SKM-1 treated with dmso at 0.1 percent for 144 hours (cell line): ENCODE measurements at regions not wholly inside any gene's neighbourhood (a gene's known extent, or its start where the extent isn't known, plus 50 kb on each side); places are given as distances from the start of the nearest gene placed in this dataset.

Experiments used
- DNase-seq: peaks from one replicate; lab custom pipeline; 2025; ENCODE audit not compliant: unreplicated experiment; lab: John Stamatoyannopoulos, UW

DNA sequence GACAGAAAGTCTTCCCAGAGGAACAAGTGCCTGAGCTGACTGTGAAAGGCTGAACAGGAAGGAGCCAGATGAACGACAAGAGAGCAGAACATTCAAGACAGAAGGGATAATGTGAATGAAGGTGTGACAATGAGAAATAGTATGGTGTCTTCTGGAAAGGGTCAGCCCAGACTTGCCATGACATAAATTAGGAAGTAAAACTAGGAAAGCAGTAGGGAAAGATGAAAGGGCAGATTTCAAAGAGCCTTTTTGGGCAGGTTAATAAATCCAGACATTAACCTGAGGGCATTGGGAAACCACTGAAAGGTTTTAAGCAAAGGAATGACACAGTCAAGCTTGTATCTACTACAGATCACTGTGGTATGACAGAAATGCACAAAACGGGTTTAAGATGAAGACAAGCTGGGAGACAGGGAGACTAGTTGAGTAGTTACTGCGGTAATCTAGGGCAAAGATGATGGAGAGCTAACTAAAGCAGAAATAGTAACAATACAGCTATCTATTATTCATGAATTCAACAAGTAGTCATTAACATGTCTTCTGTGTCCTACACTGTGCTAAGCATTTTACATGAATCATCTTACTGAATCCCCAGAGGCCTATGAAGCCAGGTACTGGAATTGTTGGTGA, 580.9 kb upstream of the WWC1 start:
- no peak for DNase-seq

DNA sequence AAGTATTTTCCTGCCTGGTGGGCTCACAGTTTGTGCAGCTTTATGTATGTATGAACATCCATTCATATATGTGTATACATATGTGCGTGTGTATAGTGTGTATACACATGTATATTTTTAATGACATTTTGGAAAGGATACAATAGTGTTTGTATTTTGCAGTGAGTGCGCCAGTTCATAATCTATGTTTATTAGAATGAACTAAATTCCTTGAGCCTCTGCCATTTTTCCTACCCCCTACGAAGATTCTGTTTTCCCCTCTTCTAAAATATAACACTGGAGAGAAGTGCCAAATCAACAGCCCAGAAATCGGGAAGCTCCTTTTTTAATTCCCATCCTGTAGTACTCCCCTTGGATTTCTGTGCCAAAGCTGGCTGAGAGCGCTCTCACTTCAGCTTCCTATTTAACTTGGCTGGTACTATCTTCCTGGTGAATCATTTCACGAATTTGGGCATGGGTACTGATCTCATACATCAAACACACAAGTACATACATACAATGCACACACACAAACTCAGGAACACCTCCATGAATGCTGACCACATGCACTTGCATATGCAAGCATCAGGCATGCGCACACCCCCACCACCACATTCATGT, 578.4 kb upstream of the WWC1 start:
- DNase-seq = no peak

DNA sequence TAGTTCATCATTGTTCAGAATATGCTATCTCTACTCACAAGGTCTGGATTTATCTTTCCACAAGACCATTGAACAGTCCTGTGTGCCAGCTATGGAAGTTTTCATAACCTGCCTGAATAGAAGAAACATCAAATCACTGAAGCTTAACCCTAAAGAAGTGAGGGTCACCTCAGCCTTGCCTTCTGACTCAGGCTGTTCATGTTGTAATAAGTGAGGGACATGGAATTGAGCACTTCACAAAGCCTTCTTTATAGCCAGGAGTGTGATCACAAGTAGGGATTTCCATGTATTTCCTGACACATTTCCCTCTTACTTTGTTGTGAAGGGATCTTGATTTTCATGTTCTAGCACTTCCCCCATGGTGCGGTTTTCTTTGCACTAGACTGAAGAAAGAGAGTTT, 577.5 kb upstream of the WWC1 start:
- no peak for DNase-seq

- DNase-seq = no peak
These were observed 575.2 kb upstream of the WWC1 start for GRCh38 chr5:167716126-167716775.

GRCh38 chr5:167720259-167720658, 571.2 kb upstream of the WWC1 start:
- no peak for DNase-seq

DNA sequence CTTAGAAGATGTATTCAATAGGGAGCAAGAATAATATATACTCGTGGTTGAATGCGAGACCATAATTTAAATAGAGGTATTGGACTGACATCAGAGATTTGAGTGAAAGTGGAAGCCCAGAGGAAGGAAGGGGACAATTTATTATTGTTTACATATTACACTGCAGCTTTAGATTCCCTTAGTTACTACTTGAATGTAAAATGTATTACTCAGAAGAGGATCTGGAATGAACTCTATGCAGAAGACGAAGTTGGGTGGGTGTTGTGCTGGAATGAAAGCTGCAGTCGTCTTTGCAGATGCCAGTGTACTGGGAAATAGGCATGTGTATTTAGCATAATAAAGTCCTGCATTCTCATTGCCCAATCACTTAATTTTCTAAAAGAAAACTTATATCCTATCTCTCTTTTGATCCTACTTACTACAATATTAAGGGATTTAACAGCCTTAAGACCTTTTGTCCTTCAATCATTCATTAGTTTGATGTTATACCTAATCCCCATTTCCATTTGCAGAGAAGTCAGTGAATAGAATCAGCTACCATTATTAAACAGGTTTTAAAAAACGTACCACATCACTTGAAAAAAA, 570.7 kb upstream of the WWC1 start:
- DNase-seq = no peak

DNA sequence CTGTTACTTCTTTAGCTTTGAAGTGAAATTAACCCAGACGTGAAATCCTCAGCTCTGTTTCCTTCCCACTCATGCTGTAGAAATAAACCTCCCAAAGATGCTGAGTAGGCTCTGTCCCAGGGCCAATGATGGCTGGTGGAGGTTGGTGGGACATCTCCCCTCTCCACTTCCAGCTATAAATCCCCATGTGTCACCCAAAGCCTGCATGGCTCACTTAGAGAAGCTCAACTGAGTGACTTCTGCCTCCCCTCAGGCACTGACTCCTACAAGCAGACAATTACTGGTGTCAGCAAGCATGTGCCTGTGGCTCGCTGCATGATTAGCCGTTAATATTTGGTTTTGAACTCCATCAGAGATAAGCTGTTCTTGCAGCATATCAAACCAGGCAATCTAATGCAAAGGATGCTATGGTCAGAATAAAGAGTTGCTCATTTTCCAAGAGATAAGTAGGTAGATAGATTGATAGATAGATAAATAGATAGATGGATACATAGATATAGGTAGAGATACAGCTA, 569.5 kb upstream of the WWC1 start:
- DNase-seq = no peak

GRCh38 chr5:167723254-167723871, 568.1 kb upstream of the WWC1 start:
- DNase-seq = peak; percentile 72

GRCh38 chr5:167725264-167725663, 566.2 kb upstream of the WWC1 start:
- DNase-seq = no peak

- DNase-seq = no peak
These were observed 565.7 kb upstream of the WWC1 start for GRCh38 chr5:167725741-167726140.

DNA sequence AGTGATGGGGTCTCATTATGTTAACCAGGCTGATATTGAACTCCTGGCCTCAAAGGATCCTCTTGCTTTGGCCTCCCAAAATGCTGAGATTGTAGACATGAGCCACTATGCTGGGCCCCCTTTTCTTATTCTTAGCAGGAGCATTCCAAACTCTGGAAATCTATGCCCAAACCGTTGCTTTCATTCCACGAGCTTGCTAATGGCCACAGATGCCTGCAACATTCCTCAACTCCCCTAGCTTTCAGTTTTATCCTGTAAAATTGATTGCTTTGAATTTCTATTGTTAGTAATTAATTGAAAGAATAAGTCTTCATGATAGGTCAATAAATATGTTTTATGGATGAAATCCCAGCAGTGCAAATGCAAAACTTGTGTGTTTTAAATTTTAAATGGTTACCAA, 564.8 kb upstream of the WWC1 start:
- DNase-seq = no peak

DNA sequence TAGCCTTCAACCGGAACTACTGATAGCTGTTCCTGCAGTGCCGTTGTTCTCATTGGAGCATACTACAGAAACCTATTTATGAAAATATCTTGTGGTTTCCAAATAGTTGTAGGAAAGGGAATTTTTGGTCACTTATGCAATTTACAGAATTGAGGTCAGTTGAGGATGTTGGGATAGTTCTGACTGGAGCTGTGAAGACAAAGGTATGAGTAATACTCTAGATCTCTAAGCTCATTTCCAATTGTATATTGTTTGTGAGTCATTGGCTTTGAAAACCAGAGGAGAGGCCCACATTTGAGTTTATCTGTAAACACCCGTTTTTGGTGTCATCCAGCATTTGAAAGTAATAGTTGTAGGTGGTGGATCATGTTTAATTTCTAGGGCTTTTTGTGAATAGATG, 561.3 kb upstream of the WWC1 start:
- no peak for DNase-seq

DNA sequence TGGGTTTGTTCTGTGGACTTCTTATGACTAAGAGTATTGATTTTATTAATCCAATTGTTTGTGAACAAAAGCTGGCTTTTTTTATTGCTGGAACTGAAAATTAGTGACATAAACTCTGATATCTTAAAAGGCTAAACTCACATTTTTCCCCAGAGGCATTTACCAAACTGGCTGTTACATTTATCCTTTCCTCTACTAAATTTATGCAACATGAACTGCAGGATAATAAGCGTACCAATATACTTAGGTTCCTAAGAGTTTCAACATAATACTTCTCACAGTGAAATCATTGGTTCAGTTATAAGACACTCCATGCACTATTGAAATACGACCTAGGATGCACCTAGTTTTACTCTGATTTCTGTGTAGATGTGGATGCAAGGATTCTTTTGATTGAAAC, 560.8 kb upstream of the WWC1 start:
- no peak for DNase-seq

- DNase-seq = no peak
These were observed 559.5 kb upstream of the WWC1 start for GRCh38 chr5:167731951-167732350.

DNA sequence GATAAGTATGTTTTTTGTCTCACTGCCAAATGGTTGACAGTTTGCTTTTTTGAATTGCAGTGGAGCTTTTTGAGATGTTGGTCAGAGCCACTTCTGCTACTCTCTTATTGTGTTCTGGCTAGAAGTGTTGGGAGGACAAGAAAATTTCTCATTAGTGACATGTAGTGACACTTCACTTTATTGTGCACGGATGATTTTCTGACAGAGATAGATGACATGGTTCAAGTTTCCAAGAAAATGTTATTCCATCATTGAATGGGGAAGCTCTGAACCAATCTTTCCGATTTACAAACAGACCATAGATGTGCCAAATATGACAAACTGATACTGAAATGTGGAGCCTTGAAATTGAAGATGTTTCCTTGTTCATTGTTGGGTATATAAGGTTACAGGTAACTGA, 558.9 kb upstream of the WWC1 start:
- DNase-seq = no peak

DNA sequence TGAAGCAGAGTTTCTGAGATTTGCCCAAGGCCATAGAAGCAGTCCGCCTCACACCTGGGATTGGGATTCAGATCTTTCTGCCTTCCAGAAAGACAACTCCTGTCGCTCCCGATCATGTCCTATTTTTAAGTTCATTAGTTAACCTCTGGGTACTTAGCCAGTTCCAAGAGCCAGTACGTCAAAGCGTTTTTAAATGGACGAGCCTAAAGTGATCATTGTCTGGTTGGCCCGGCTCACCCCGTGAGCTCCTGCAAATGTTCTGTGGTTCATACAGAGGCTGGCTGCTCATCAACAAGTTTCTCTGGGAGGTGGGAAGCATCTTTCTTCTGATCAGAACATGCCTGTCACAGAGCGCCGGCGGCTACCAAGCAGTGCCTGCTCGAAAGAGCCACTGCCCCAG, 554.5 kb upstream of the WWC1 start:
- no peak for DNase-seq

DNA sequence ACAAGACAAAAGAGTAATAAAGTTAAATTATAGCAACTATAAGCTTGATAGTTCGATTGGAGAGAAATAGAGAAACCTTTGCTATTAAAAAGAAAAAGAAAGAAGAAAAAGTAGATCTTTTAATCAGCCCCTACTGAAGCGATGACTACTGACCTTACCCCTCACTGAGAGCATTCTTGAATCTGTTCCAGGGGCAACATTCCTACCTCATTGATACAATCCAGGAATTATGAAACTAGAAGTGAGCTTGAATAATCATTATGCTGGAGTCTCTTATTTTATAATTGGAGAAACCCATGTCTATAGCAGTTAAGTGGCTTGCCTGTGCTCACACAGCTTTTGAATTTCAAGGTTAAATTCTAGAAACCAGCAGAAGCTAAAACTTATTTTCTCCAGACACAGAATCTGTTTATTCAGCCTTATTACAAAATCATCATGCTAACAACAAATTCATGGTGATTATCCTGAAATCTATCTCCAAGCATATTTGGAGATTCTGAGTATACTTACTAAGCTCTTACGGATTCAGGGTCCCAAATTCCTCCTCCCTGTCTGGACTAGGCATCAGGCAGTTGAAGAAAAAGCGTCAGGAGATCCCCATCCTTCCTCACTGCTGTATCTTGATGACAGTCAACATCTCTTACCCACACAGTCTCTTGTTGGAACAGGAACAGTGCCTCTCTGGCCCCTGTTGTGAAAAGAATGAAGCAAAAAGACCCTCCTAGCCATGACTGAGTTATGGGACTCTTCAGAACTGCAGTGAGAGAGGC, 547.6 kb upstream of the WWC1 start:
- no peak for DNase-seq

GRCh38 chr5:167745868-167746267, 545.6 kb upstream of the WWC1 start:
- DNase-seq = no peak

- no peak for DNase-seq
These were observed 540.9 kb upstream of the WWC1 start for GRCh38 chr5:167750586-167750985.

DNA sequence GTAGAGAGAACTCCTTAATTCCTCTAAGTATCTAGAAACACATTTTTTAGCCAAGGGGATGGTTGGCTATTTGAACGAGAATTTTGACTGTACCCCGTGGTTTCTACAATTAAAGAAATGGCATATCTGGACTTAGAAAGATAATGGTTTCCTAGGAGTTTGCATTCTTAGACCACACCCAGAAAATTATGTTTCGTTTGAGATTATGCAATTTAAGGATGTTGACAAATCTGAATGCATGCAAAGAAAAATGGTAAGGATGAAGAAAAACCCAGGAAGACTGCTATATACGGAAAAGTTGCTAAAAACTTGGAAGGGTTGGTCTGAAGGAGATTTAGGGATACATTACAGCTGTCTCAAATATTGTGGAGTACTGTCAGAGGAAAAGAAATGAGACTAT, 538.5 kb upstream of the WWC1 start:
- no peak for DNase-seq
